ENCODE measurements at regions not wholly inside any gene's neighbourhood (a gene's known extent, or its start where the extent isn't known, plus 50 kb on each side); places are given as distances from the start of the nearest gene placed in this dataset.

- H3K9me2 ChIP-seq (replicated peaks; ENCODE audit: low read depth, low read length) = no peaks in the 10 kb centered on the region
- H3K79me2 ChIP-seq (ENCODE audit: insufficient read depth, low read length) = no peaks in the 10 kb centered on the region
- no peak overlapping the region for H3K4me2 ChIP-seq (ENCODE audit: low read depth, low read length, poor library complexity, severe bottlenecking)
- no peaks in the 10 kb centered on the region for H4K20me1 ChIP-seq (ENCODE audit: insufficient read depth, low read length, poor library complexity, severe bottlenecking)
- TF ChIP-seq CTCF (conservative IDR thresholded peaks at IDR 0.05; ENCODE audit: low read length) = no peak
- TF ChIP-seq EZH2phosphoT487 (IDR thresholded peaks at IDR 0.05; ENCODE audit: borderline replicate concordance) = no peak
- H2AFZ ChIP-seq (ENCODE audit: low read length) = no peak overlapping the region
- no peaks in the 10 kb centered on the region for H3F3A ChIP-seq (ENCODE audit: low read depth)
- no peaks in the 10 kb centered on the region for H3K36me3 ChIP-seq (ENCODE audit: insufficient read depth, low read length)
- H3K4me1 ChIP-seq (ENCODE audit: insufficient read depth, low read length, poor library complexity, severe bottlenecking) = no peaks in the 10 kb centered on the region
- H3K9ac ChIP-seq (ENCODE audit: low read depth, low read length, poor library complexity, severe bottlenecking) = no peak overlapping the region
- no peak overlapping the region for H3K4me3 ChIP-seq (ENCODE audit: low read length, poor library complexity, severe bottlenecking)
- H3K27me3 ChIP-seq (ENCODE audit: insufficient read depth, low read length, poor library complexity, severe bottlenecking) = no peaks in the 10 kb centered on the region
- no peaks in the 10 kb centered on the region for H3K9me3 ChIP-seq (ENCODE audit: insufficient read depth, low read depth, low read length)
Observed at GRCh38 chr9:108637340-108637739, 218.4 kb downstream of the ACTL7B start.

- Histone ChIP-seq H3K27me3 (ENCODE audit: insufficient read depth, low read length, poor library complexity, severe bottlenecking) (no peaks in the 10 kb centered on the region), H3K9me2 (replicated peaks; ENCODE audit: low read depth, low read length) (no peaks in the 10 kb centered on the region), H3K79me2 (ENCODE audit: insufficient read depth, low read length) (no peaks in the 10 kb centered on the region), H3K36me3 (ENCODE audit: insufficient read depth, low read length) (no peaks in the 10 kb centered on the region), H3K9ac (ENCODE audit: low read depth, low read length, poor library complexity, severe bottlenecking) (no peak overlapping the region), H2AFZ (ENCODE audit: low read length) (no peak overlapping the region), H3K9me3 (ENCODE audit: insufficient read depth, low read depth, low read length) (no peaks in the 10 kb centered on the region), H4K20me1 (ENCODE audit: insufficient read depth, low read length, poor library complexity, severe bottlenecking) (no peaks in the 10 kb centered on the region), H3K4me2 (ENCODE audit: low read depth, low read length, poor library complexity, severe bottlenecking) (no peak overlapping the region), H3K4me3 (ENCODE audit: low read length, poor library complexity, severe bottlenecking) (no peak overlapping the region), H3K4me1 (ENCODE audit: insufficient read depth, low read length, poor library complexity, severe bottlenecking) (no peaks in the 10 kb centered on the region), H3F3A (ENCODE audit: low read depth) (no peaks in the 10 kb centered on the region)
- TF ChIP-seq EZH2phosphoT487 (IDR thresholded peaks at IDR 0.05; ENCODE audit: borderline replicate concordance) = no peak
- no peak for TF ChIP-seq CTCF (conservative IDR thresholded peaks at IDR 0.05; ENCODE audit: low read length)
Observed at GRCh38 chr9:108636013-108636412, 219.8 kb downstream of the ACTL7B start.

GRCh38 chr9:108634672-108635462, 220.9 kb downstream of the ACTL7B start:
- H3K36me3 ChIP-seq (ENCODE audit: insufficient read depth, low read length) = no peaks in the 10 kb centered on the region
- H3K4me3 ChIP-seq (ENCODE audit: low read length, poor library complexity, severe bottlenecking) = no peak overlapping the region
- no peaks in the 10 kb centered on the region for H3K27me3 ChIP-seq (ENCODE audit: insufficient read depth, low read length, poor library complexity, severe bottlenecking)
- H3K4me2 ChIP-seq (ENCODE audit: low read depth, low read length, poor library complexity, severe bottlenecking) = no peak overlapping the region
- H2AFZ ChIP-seq (ENCODE audit: low read length) = no peak overlapping the region
- no peaks in the 10 kb centered on the region for H3K79me2 ChIP-seq (ENCODE audit: insufficient read depth, low read length)
- TF ChIP-seq CTCF (conservative IDR thresholded peaks at IDR 0.05; ENCODE audit: low read length) = no peak
- no peak for TF ChIP-seq EZH2phosphoT487 (IDR thresholded peaks at IDR 0.05; ENCODE audit: borderline replicate concordance)
- no peaks in the 10 kb centered on the region for H3F3A ChIP-seq (ENCODE audit: low read depth)
- H4K20me1 ChIP-seq (ENCODE audit: insufficient read depth, low read length, poor library complexity, severe bottlenecking) = no peaks in the 10 kb centered on the region
- no peaks in the 10 kb centered on the region for H3K9me3 ChIP-seq (ENCODE audit: insufficient read depth, low read depth, low read length)
- H3K9me2 ChIP-seq (replicated peaks; ENCODE audit: low read depth, low read length) = no peaks in the 10 kb centered on the region
- H3K9ac ChIP-seq (ENCODE audit: low read depth, low read length, poor library complexity, severe bottlenecking) = no peak overlapping the region
- no peaks in the 10 kb centered on the region for H3K4me1 ChIP-seq (ENCODE audit: insufficient read depth, low read length, poor library complexity, severe bottlenecking)

All from Loucy (cell line).